Spleen (tissue), 7 donors: ENCODE measurements at regions not wholly inside any gene's neighbourhood (a gene's known extent, or its start where the extent isn't known, plus 50 kb on each side); places are given as distances from the start of the nearest gene placed in this dataset.

ENCODE experiments used
- CTCF ChIP-seq, 11 experiments: fragments of 200-600 bp in 7 of 11; fragments of 450-650 bp in 4 of 11; sonication (generic) in 4 of 11; IDR thresholded peaks in 8 of 11; conservative IDR thresholded peaks in 3 of 11; 1 replicate in 7 of 11; 2 replicates in 4 of 11; pipeline versions ENCODE4 v1.4.0 to v1.8.0; 2016 to 2021; ENCODE audit warnings: antibody characterized with exemption in 11 of 11, inconsistent platforms in 4 of 11, mild to moderate bottlenecking in 1 of 11
- POLR2AphosphoS5 ChIP-seq, 3 donors: sonication (generic); formaldehyde crosslinking; IDR thresholded peaks; one replicate each; pipeline ENCODE4 v1.5.1; 2017; ENCODE audit warnings: antibody characterized with exemption in 3 of 3
- donor health status: DM: no; HTN: no; CAD: no; lungs with moderate emphysema.
- donor health status: DM: no; HTN: no; CAD: no.
- donor health status: DM: no; HTN: no; CAD: no.

- TF ChIP-seq CTCF (IDR thresholded peaks at IDR 0.05 in 8 of 11, conservative IDR thresholded peaks at IDR 0.05 in 3 of 11) (no peak), POLR2AphosphoS5 (IDR thresholded peaks at IDR 0.05) (no peak)
These were observed 366.0 kb downstream of the HINT1 start for GRCh38 chr5:130799015-130799414.
